Mammary epithelial cell (primary cell): ENCODE measurements at regions not wholly inside any gene's neighbourhood (a gene's known extent, or its start where the extent isn't known, plus 50 kb on each side); places are given as distances from the start of the nearest gene placed in this dataset.

Experiments used
- CTCF ChIP-seq, 2 donors: IDR thresholded peaks in 1 of 2; conservative IDR thresholded peaks in 1 of 2; 2 replicates each; pipeline ENCODE4 v1.5.1; 2011 to 2012; ENCODE audit warnings: inconsistent platforms in 2 of 2, low read length in 2 of 2, mild to moderate bottlenecking in 2 of 2, control low read depth in 1 of 2, low read depth in 1 of 2; ENCODE audit not compliant: insufficient read depth in 1 of 2; ENCODE audit errors: extremely low read depth in 1 of 2
- EZH2 ChIP-seq: IDR thresholded peaks from 2 replicates; pipeline ENCODE4 v1.6.1; 2012; ENCODE audit warnings: low read length, inconsistent platforms, borderline replicate concordance

DNA sequence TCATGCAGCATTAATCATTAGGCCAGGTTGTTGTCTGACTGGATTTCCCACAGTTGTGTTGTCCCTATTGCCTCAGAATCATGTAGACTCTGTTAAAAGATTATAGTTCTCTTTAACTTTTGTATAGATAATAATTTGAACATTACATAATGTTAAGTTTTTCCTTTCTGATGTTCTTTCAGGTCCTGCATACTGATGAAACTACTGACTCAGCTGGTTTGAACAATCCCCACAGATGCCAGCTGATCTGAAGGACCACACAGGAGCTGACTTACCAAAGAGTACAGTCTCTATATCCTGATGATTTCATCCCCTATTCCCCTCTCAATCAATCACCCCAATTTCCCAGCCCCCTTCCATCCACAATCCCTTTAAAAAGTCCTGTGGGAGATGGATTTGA lies 341.2 kb upstream of the MGAT4C start:
- TF ChIP-seq EZH2 (no peak), CTCF (conservative IDR thresholded peaks at IDR 0.05 in 1 of 2, IDR thresholded peaks at IDR 0.05 in 1 of 2; ENCODE audit: extremely low read depth in 1 of 2, insufficient read depth in 1 of 2, low read depth in 1 of 2, low read length in 2 of 2) (no peak)
